Activated T-cell treated with anti-CD3 and anti-CD28 coated beads, Interleukin-2, amount 50 U/mL, for 48 hours (primary cell): ENCODE measurements at regions not wholly inside any gene's neighbourhood (a gene's known extent, or its start where the extent isn't known, plus 50 kb on each side); places are given as distances from the start of the nearest gene placed in this dataset.

Experiments used
- DNase-seq, 2 experiments: peaks; one replicate each; pipeline ENCODE4 v3.0.0-alpha.2; 2020

- no peak for DNase-seq
Measured at GRCh38 chr12:17528394-17528793, 561.6 kb downstream of the RERGL start.

GRCh38 chr12:17527021-17527420 is 563.0 kb downstream of the RERGL start:
- DNase-seq, result no peak

GRCh38 chr12:17511369-17511768 is 578.6 kb downstream of the RERGL start:
- DNase-seq, result no peak

GRCh38 chr12:17507336-17507735 is 582.7 kb downstream of the RERGL start:
- DNase-seq, result no peak

GRCh38 chr12:17503742-17504141 is 586.3 kb downstream of the RERGL start:
- no peak for DNase-seq

GRCh38 chr12:17489452-17489851 is 600.5 kb downstream of the RERGL start:
- no peak for DNase-seq

- DNase-seq, result no peak
Measured at GRCh38 chr12:17478908-17479673, 610.9 kb downstream of the RERGL start.

GRCh38 chr12:17470460-17470859 is 619.5 kb downstream of the RERGL start:
- DNase-seq, result no peak

GRCh38 chr12:17459214-17459613 is 630.8 kb downstream of the RERGL start:
- no peak for DNase-seq

GRCh38 chr12:17456486-17456885 is 633.5 kb downstream of the RERGL start:
- no peak for DNase-seq

- no peak for DNase-seq
Measured at GRCh38 chr12:17438141-17438540, 651.9 kb downstream of the RERGL start.

- no peak for DNase-seq
Measured at GRCh38 chr12:17416748-17417147, 673.2 kb downstream of the RERGL start.

- no peak for DNase-seq
Measured at GRCh38 chr12:17414596-17414995, 675.4 kb downstream of the RERGL start.

GRCh38 chr12:17411662-17412061 is 678.3 kb downstream of the RERGL start:
- DNase-seq, result no peak

- no peak for DNase-seq
Measured at GRCh38 chr12:17388679-17389078, 701.3 kb downstream of the RERGL start.

GRCh38 chr12:17383321-17383720 is 706.7 kb downstream of the RERGL start:
- DNase-seq, result no peak

GRCh38 chr12:17381211-17381610 is 708.8 kb downstream of the RERGL start:
- DNase-seq, result no peak

- no peak for DNase-seq
Measured at GRCh38 chr12:17372508-17372907, 717.5 kb downstream of the RERGL start.

- no peak for DNase-seq
Measured at GRCh38 chr12:17371491-17372215, 718.3 kb downstream of the RERGL start.

GRCh38 chr12:17370621-17371020 is 719.4 kb downstream of the RERGL start:
- DNase-seq, result no peak

GRCh38 chr12:17369556-17369955 is 720.4 kb downstream of the RERGL start:
- DNase-seq, result no peak

GRCh38 chr12:17361224-17361623 is 728.8 kb downstream of the RERGL start:
- no peak for DNase-seq

- no peak for DNase-seq
Measured at GRCh38 chr12:17358835-17359234, 731.2 kb downstream of the RERGL start.

GRCh38 chr12:17357396-17357795 is 732.6 kb downstream of the RERGL start:
- DNase-seq, result no peak

- no peak for DNase-seq
Measured at GRCh38 chr12:17352164-17352563, 737.8 kb downstream of the RERGL start.
